ENCODE measurements at regions not wholly inside any gene's neighbourhood (a gene's known extent, or its start where the extent isn't known, plus 50 kb on each side); places are given as distances from the start of the nearest gene placed in this dataset.

DNA sequence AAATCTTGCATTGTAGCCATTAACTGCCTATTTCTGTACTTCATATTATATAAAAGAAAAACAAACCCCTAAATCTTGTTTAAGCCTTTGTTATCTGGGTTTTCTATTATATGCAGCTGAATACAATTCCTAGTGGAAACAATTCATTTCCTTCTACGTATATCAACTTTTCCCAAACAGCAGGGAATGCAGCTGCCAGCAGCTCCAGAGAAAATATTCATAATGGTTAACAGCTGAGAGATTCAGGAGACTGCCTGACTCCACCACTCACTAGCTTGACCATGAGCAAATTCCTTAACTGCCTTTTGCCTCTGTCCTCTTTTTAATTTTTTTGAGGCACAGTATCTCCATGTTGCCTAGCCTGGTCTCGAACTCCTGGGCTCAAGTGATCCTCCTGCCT lies 146.2 kb downstream of the SPATA18 start:
- TF ChIP-seq, protein P1, sequence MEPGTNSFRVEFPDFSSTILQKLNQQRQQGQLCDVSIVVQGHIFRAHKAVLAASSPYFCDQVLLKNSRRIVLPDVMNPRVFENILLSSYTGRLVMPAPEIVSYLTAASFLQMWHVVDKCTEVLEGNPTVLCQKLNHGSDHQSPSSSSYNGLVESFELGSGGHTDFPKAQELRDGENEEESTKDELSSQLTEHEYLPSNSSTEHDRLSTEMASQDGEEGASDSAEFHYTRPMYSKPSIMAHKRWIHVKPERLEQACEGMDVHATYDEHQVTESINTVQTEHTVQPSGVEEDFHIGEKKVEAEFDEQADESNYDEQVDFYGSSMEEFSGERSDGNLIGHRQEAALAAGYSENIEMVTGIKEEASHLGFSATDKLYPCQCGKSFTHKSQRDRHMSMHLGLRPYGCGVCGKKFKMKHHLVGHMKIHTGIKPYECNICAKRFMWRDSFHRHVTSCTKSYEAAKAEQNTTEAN (CRISPR knock-in tag; IDR thresholded peaks at IDR 0.05) = no peak
- no peak for TF ChIP-seq BCL6 (CRISPR knock-in tag; IDR thresholded peaks at IDR 0.05)
